Loucy (cell line): ENCODE measurements at regions not wholly inside any gene's neighbourhood (a gene's known extent, or its start where the extent isn't known, plus 50 kb on each side); places are given as distances from the start of the nearest gene placed in this dataset.

Experiments used
- H2AFZ ChIP-seq: fragments of 200-600 bp; sonication (generic); 2 replicates; pipeline ENCODE4 v1.6.0; 2016; ENCODE audit warnings: antibody characterized with exemption, mild to moderate bottlenecking, low read length, moderate library complexity
- H3F3A ChIP-seq: fragments of 200-600 bp; 2 replicates; pipeline ENCODE4 v1.6.0; 2016; ENCODE audit warnings: antibody characterized with exemption, low read depth, mild to moderate bottlenecking
- H3K27me3 ChIP-seq: fragments of 200-600 bp; sonication (generic); 2 replicates; pipeline ENCODE4 v1.6.1; 2014; ENCODE audit warnings: low read length, mild to moderate bottlenecking; ENCODE audit not compliant: insufficient read depth, poor library complexity, severe bottlenecking
- H3K36me3 ChIP-seq: fragments of 200-600 bp; sonication (generic); 2 replicates; pipeline ENCODE4 v1.6.1; 2016; ENCODE audit warnings: low read length; ENCODE audit not compliant: insufficient read depth
- H3K4me1 ChIP-seq: fragments of 200-600 bp; sonication (generic); 2 replicates; pipeline ENCODE4 v1.5.1; 2014; ENCODE audit warnings: low read length, mild to moderate bottlenecking; ENCODE audit not compliant: insufficient read depth, poor library complexity, severe bottlenecking
- H3K4me2 ChIP-seq: fragments of 200-600 bp; sonication (generic); 2 replicates; pipeline ENCODE4 v1.6.0; 2014; ENCODE audit warnings: antibody characterized with exemption, low read length, low read depth, mild to moderate bottlenecking; ENCODE audit not compliant: poor library complexity, severe bottlenecking
- H3K4me3 ChIP-seq: fragments of 200-600 bp; sonication (generic); 2 replicates; pipeline ENCODE4 v1.5.1; 2014; ENCODE audit warnings: low read length, mild to moderate bottlenecking, mixed read lengths; ENCODE audit not compliant: poor library complexity, severe bottlenecking
- H3K79me2 ChIP-seq: fragments of 200-600 bp; sonication (generic); 2 replicates; pipeline ENCODE4 v1.6.1; 2014; ENCODE audit warnings: low read length; ENCODE audit not compliant: insufficient read depth
- H3K9ac ChIP-seq: fragments of 200-600 bp; sonication (generic); 2 replicates; pipeline ENCODE4 v1.6.0; 2014; ENCODE audit warnings: mild to moderate bottlenecking, low read depth, low read length, moderate library complexity; ENCODE audit not compliant: poor library complexity, severe bottlenecking
- H3K9me2 ChIP-seq: fragments of 200-600 bp; sonication (generic); replicated peaks from 2 replicates; pipeline ENCODE4 v1.6.1; 2016; ENCODE audit warnings: low read depth, low read length, mixed read lengths
- H3K9me3 ChIP-seq: fragments of 200-600 bp; sonication (generic); 2 replicates; pipeline ENCODE4 v1.6.1; 2014; ENCODE audit warnings: mild to moderate bottlenecking, antibody characterized with exemption, low read length, low read depth; ENCODE audit not compliant: insufficient read depth
- H4K20me1 ChIP-seq: fragments of 200-600 bp; sonication (generic); 2 replicates; pipeline ENCODE4 v1.6.0; 2014; ENCODE audit warnings: antibody characterized with exemption, low read length, mild to moderate bottlenecking; ENCODE audit not compliant: insufficient read depth, poor library complexity, severe bottlenecking
- EZH2phosphoT487 ChIP-seq: fragments of 200-600 bp; IDR thresholded peaks from 2 replicates; pipeline ENCODE4 v1.6.1; 2018; ENCODE audit warnings: antibody characterized with exemption, mild to moderate bottlenecking, moderate library complexity, borderline replicate concordance
- TF ChIP-seq, protein P1 (sequence below): fragments of 200-600 bp; sonication (generic); conservative IDR thresholded peaks from 2 replicates; pipeline ENCODE4 v1.5.1; 2014; ENCODE audit warnings: mild to moderate bottlenecking, antibody characterized with exemption, low read length

DNA sequence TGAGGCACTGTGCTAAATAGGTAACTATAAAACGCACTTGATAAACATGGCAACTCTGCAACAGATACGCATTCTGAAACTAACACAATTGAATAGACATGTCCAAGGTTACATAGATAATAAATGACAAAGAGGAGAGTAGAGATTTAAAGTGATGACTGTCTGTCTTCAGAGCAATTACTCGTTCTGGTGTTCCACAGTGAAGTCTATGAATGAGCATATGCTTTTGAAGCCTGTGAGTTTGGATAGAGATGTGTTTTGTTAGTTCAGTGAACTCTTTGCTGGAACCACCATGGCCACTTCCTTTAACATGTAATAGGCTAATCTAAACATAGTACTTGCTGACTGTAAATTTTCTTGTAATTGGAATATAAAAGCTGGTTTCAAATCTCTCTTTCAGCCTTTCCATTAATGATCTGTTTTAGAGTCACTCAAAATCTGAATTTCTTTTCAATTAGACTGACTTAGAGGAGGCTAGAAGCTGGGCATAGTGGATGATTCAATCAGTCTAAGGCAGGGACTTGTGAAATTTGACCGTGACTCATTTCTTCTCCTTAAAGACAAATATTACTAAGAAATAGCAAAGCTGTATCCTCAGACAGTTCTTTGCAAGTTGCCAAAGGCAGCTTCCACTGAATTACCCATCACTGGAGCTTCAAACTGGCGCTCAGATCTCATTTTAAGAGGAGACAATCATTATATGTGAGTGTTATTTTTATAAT, 1130.1 kb upstream of the CELF4 start:
- Histone ChIP-seq H3K9ac (no peak overlapping the region), H3K9me2 (no peaks in the 10 kb centered on the region), H3K9me3 (no peaks in the 10 kb centered on the region), H3K36me3 (no peaks in the 10 kb centered on the region), H3F3A (no peaks in the 10 kb centered on the region), H2AFZ (no peak overlapping the region), H3K4me2 (no peak overlapping the region), H3K79me2 (no peaks in the 10 kb centered on the region), H4K20me1 (no peaks in the 10 kb centered on the region), H3K4me1 (no peaks in the 10 kb centered on the region), H3K4me3 (no peak overlapping the region), H3K27me3 (no peaks in the 10 kb centered on the region)
- TF ChIP-seq, protein P1, sequence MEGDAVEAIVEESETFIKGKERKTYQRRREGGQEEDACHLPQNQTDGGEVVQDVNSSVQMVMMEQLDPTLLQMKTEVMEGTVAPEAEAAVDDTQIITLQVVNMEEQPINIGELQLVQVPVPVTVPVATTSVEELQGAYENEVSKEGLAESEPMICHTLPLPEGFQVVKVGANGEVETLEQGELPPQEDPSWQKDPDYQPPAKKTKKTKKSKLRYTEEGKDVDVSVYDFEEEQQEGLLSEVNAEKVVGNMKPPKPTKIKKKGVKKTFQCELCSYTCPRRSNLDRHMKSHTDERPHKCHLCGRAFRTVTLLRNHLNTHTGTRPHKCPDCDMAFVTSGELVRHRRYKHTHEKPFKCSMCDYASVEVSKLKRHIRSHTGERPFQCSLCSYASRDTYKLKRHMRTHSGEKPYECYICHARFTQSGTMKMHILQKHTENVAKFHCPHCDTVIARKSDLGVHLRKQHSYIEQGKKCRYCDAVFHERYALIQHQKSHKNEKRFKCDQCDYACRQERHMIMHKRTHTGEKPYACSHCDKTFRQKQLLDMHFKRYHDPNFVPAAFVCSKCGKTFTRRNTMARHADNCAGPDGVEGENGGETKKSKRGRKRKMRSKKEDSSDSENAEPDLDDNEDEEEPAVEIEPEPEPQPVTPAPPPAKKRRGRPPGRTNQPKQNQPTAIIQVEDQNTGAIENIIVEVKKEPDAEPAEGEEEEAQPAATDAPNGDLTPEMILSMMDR = no peak
- no peak for TF ChIP-seq EZH2phosphoT487

DNA sequence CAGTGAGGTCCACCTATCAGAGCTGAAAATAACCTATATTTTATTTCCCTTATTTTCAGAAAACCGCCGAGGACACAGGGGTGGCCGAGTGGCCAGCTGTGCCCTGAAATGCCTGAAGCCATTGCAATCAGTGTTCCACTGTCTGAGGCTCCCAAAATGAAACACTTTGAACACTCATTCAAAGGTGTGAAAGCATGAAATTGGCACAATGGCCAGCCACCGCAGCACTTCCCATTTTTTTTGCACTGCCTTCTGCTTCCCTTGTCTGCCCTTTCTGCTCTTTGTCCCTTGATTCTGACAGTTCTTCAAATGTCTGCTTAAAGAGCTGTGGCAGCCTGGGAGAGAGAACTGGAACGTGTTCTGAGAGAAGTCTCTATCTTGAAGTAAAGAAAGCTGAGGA, 1127.5 kb upstream of the CELF4 start:
- Histone ChIP-seq H3K9me3 (no peaks in the 10 kb centered on the region), H3K4me1 (no peaks in the 10 kb centered on the region), H3K9ac (no peak overlapping the region), H3K27me3 (no peaks in the 10 kb centered on the region), H2AFZ (no peak overlapping the region), H3K4me2 (no peak overlapping the region), H4K20me1 (no peaks in the 10 kb centered on the region), H3K4me3 (no peak overlapping the region), H3K36me3 (no peaks in the 10 kb centered on the region), H3K79me2 (no peaks in the 10 kb centered on the region), H3K9me2 (no peaks in the 10 kb centered on the region), H3F3A (no peaks in the 10 kb centered on the region)
- TF ChIP-seq, protein P1 = no peak
- TF ChIP-seq EZH2phosphoT487 = no peak

DNA sequence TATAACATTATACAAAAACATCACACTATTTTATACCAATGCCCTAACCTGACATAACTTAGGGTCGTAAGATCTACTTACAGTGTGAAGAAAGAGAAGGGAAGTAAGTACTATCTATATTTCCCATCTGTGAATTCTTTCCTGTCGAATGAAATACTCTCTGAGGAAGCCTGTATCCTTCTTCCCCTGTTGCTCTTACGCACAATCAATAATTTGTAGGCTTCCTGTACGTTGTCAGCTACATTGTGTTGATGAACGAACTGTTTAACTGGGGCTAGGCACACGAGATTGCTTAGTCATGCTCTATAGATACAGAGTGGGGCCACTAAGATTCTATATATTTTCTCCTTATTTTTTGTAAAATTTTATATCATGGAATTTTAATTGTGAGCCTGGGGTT, 1125.0 kb upstream of the CELF4 start:
- Histone ChIP-seq H3K36me3 (no peaks in the 10 kb centered on the region), H3F3A (no peaks in the 10 kb centered on the region), H3K9ac (no peak overlapping the region), H3K4me2 (no peak overlapping the region), H3K9me3 (no peaks in the 10 kb centered on the region), H4K20me1 (no peaks in the 10 kb centered on the region), H3K79me2 (no peaks in the 10 kb centered on the region), H3K4me3 (no peak overlapping the region), H3K9me2 (no peaks in the 10 kb centered on the region), H3K27me3 (no peaks in the 10 kb centered on the region), H2AFZ (no peak overlapping the region), H3K4me1 (no peaks in the 10 kb centered on the region)
- TF ChIP-seq, protein P1 = no peak
- no peak for TF ChIP-seq EZH2phosphoT487
